ENCODE measurements at regions not wholly inside any gene's neighbourhood (a gene's known extent, or its start where the extent isn't known, plus 50 kb on each side); places are given as distances from the start of the nearest gene placed in this dataset.

DNA sequence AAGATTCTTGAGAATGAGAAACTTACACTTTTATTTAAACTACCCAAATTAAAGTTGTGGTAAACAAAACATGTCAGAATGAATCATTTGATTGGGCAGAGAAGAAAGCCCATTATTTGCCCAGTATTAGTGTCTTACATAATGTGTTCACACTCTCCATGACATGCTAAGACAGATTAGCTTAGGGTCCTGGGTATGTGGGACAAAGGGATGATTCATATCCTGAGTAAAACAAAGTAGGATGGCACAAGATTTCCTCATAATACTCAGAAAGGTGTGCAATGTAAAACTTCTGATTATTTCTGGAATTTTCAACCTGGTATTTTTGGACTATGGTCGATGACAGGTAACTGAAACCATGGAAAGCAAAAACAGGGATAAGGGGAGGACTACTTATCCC, 183.9 kb upstream of the POU5F2 start:
- ATAC-seq, result no peak

DNA sequence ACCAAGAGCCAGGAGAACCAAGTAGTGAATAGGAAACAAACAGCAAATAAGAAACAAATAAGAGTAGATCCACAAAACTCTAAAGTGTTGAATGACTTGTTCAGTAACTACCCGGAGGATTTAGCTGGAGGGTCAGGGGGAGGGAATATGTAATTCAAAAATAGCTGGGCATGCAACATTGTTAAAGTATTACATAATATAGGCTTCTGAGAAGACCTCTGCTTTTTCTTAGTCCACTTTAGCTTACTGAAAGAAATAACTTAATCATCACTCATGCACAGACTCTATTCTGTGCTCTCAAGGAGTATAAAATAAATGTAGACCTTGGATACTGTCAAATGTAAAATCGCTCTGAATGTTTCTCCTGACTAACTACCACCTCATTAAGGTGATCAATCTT, 183.2 kb upstream of the POU5F2 start:
- H3K36me3 ChIP-seq, result no peaks in the 10 kb centered on the region
- H3K4me1 ChIP-seq, result peaks cover 7% of the 10 kb centered on the region
- TF ChIP-seq, protein P1, sequence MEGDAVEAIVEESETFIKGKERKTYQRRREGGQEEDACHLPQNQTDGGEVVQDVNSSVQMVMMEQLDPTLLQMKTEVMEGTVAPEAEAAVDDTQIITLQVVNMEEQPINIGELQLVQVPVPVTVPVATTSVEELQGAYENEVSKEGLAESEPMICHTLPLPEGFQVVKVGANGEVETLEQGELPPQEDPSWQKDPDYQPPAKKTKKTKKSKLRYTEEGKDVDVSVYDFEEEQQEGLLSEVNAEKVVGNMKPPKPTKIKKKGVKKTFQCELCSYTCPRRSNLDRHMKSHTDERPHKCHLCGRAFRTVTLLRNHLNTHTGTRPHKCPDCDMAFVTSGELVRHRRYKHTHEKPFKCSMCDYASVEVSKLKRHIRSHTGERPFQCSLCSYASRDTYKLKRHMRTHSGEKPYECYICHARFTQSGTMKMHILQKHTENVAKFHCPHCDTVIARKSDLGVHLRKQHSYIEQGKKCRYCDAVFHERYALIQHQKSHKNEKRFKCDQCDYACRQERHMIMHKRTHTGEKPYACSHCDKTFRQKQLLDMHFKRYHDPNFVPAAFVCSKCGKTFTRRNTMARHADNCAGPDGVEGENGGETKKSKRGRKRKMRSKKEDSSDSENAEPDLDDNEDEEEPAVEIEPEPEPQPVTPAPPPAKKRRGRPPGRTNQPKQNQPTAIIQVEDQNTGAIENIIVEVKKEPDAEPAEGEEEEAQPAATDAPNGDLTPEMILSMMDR (IDR thresholded peaks at IDR 0.05), result no peak
- no peak overlapping the region for H3K4me3 ChIP-seq
- no peak overlapping the region for H3K27ac ChIP-seq
- ATAC-seq (no peak), DNase-seq (no peak)
- H3K27me3 ChIP-seq, result no peaks in the 10 kb centered on the region
- intact Hi-C loops (cut with DNase I), result no loop called here
- H3K9me3 ChIP-seq, result no peaks in the 10 kb centered on the region

More for the DNA sequence above, 183.9 kb upstream of the POU5F2 start:
- TF ChIP-seq, protein P1 (IDR thresholded peaks at IDR 0.05), result no peak
- DNase-seq, result no peak
- Histone ChIP-seq H3K9me3 (no peaks in the 10 kb centered on the region), H3K36me3 (no peaks in the 10 kb centered on the region), H3K4me1 (peaks cover 7% of the 10 kb centered on the region), H3K4me3 (no peak overlapping the region), H3K27ac (no peak overlapping the region), H3K27me3 (no peaks in the 10 kb centered on the region)
- intact Hi-C loops (cut with DNase I), result no loop called here

DNA sequence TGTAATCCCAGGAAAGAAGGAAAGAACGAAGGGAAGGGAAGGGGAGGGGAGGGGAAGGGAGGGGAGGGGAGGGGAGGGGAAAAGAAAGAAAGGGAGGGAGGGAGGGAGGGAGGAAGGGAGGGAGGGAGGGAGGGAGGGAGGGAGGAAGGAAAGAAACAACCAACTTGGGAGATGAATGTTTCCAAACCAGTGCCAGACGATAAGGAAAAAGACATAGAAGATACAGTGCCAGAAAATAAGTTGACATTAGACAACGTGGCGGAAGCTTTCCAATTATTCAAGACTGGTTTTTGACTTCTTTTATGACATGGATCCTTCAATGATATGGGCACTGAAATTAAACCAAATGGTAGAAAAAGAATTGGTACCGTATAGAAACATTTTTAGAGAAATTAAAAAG, 181.2 kb upstream of the POU5F2 start:
- H3K9me3 ChIP-seq, result no peaks in the 10 kb centered on the region
- no peaks in the 10 kb centered on the region for H3K36me3 ChIP-seq
- no peak for ATAC-seq
- no peak overlapping the region for H3K4me3 ChIP-seq
- DNase-seq, result no peak
- TF ChIP-seq, protein P1 (IDR thresholded peaks at IDR 0.05), result no peak
- peaks cover 7% of the 10 kb centered on the region for H3K4me1 ChIP-seq
- H3K27me3 ChIP-seq, result no peaks in the 10 kb centered on the region
- intact Hi-C loops (cut with DNase I), result no loop called here
- H3K27ac ChIP-seq, result no peak overlapping the region

DNA sequence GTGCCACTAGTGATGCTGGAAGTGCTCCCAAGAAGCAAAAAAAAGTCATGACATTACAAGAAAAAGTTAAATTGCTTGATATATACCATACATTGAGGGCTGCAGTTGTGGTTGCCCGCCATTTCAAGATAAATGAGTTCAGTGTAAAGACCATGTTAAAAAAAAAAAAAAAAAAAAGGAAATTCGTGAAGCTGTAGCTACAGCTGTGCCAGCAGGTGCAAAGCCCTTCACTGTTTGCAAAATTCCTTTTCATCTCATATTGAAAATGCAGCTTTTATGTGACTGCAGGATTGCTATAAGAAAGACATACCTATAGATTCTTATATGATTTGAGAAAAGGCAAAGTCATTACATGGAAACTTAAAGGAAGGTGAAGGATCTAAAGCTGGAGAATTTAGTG, 179.6 kb upstream of the POU5F2 start:
- no peaks in the 10 kb centered on the region for H3K9me3 ChIP-seq

DNA sequence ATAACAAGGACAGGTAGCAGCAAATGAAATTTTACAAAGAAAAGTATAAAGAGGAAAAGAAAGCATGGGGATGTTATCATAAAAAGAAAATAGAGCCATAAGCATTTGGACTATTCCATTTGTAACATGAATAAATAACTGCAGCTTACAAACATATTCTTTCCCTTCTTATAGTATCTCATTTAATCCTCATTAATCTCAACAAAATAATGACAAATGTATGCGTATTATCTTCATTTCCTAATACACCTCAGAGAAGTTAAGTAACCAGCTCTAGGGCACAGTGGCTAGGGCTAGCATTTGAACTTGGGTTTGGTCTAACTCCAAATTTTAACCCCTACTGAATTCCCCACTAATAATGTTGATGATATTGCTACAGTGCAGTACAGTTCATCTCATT, 175.5 kb upstream of the POU5F2 start:
- DNase-seq (no peak), ATAC-seq (no peak)
- no peak overlapping the region for H3K4me3 ChIP-seq
- H3K27me3 ChIP-seq, result no peaks in the 10 kb centered on the region
- H3K4me1 ChIP-seq, result no peaks in the 10 kb centered on the region
- intact Hi-C loops (cut with DNase I), result no loop called here
- H3K9me3 ChIP-seq, result no peaks in the 10 kb centered on the region
- TF ChIP-seq, protein P1 (IDR thresholded peaks at IDR 0.05), result no peak
- H3K27ac ChIP-seq, result no peak overlapping the region
- no peaks in the 10 kb centered on the region for H3K36me3 ChIP-seq

More for the DNA sequence above, 179.6 kb upstream of the POU5F2 start:
- Histone ChIP-seq H3K4me1 (no peaks in the 10 kb centered on the region), H3K27me3 (no peaks in the 10 kb centered on the region), H3K36me3 (no peaks in the 10 kb centered on the region), H3K4me3 (no peak overlapping the region), H3K27ac (no peak overlapping the region)
- intact Hi-C loops (cut with DNase I), result no loop called here
- TF ChIP-seq, protein P1 (IDR thresholded peaks at IDR 0.05), result no peak
- DNase-seq (no peak), ATAC-seq (no peak)

DNA sequence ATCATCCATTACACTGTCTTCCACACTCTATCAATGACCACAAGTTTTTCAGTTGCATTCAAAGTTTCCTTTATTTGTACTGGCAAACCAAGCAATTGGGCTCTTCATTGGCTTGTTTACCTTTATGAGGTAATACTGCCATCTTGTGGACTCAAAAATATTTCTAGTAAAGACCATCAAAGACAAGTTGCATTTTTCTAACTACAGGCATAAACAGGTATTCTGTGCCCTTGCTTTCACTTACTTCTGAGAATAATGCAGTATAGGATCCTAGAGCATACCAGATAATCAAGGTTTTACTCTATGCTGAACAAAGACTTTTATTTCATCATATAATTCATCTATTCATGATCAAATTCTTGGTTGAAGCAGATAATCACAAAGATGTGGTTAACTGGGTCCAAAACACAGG, 173.7 kb upstream of the POU5F2 start:
- Histone ChIP-seq H3K27ac (no peak overlapping the region), H3K9me3 (no peaks in the 10 kb centered on the region), H3K27me3 (no peaks in the 10 kb centered on the region), H3K36me3 (no peaks in the 10 kb centered on the region), H3K4me3 (no peak overlapping the region), H3K4me1 (no peaks in the 10 kb centered on the region)
- TF ChIP-seq, protein P1 (IDR thresholded peaks at IDR 0.05), result peak; percentile 53
- no peak for DNase-seq
- intact Hi-C loops (cut with DNase I), result no loop called here
- peak; percentile 55 for ATAC-seq

All from upper lobe of right lung (tissue), 1 donor.